DND-41 (cell line): ENCODE measurements at regions not wholly inside any gene's neighbourhood (a gene's known extent, or its start where the extent isn't known, plus 50 kb on each side); places are given as distances from the start of the nearest gene placed in this dataset.

Source experiments
- EZH2 ChIP-seq: IDR thresholded peaks from 3 replicates; pipeline ENCODE4 v1.6.1; 2012; ENCODE audit warnings: borderline replicate concordance, low read depth, mild to moderate bottlenecking, moderate library complexity, low read length, inconsistent platforms; ENCODE audit not compliant: severe bottlenecking
- TF ChIP-seq, protein P1 (sequence below): IDR thresholded peaks from 2 replicates; pipeline ENCODE4 v1.5.1; 2012; ENCODE audit warnings: borderline replicate concordance, low read length, moderate library complexity, mild to moderate bottlenecking; ENCODE audit not compliant: poor library complexity, severe bottlenecking; ENCODE audit errors: extremely low read depth

DNA sequence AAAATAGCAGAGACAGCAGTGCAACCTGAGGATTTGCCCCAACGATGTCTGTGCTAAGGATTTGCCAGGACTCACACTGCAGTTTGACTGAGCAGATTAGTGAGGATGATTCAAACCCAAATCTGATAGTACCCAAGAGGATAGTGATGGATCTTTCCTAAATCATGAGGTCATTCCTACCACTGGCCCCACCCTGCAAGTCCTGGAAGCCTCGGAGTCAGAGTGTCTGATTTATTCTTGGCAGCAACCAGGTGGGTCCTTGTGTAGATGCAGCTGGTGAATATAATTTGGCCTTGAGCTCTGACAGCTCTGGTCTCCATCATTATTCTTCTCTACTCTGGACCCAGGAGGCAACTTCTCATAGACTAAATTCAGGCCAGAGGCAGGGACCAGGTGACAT is 179.3 kb upstream of the RAG2 start:
- TF ChIP-seq, protein P1, sequence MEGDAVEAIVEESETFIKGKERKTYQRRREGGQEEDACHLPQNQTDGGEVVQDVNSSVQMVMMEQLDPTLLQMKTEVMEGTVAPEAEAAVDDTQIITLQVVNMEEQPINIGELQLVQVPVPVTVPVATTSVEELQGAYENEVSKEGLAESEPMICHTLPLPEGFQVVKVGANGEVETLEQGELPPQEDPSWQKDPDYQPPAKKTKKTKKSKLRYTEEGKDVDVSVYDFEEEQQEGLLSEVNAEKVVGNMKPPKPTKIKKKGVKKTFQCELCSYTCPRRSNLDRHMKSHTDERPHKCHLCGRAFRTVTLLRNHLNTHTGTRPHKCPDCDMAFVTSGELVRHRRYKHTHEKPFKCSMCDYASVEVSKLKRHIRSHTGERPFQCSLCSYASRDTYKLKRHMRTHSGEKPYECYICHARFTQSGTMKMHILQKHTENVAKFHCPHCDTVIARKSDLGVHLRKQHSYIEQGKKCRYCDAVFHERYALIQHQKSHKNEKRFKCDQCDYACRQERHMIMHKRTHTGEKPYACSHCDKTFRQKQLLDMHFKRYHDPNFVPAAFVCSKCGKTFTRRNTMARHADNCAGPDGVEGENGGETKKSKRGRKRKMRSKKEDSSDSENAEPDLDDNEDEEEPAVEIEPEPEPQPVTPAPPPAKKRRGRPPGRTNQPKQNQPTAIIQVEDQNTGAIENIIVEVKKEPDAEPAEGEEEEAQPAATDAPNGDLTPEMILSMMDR, result no peak
- TF ChIP-seq EZH2, result no peak
